GM12878 (cell line): ENCODE measurements at regions not wholly inside any gene's neighbourhood (a gene's known extent, or its start where the extent isn't known, plus 50 kb on each side); places are given as distances from the start of the nearest gene placed in this dataset.

Source experiments
- ATAC-seq: fragments of 200-7000 bp; cut with Tn5 transposase; 3 replicates; pipeline ENCODE4 v1.9.1; 2020; ENCODE audit warnings: mild to moderate bottlenecking, moderate library complexity
- BruUV-seq: library from RNA; stranded (reverse); fragments of 400-500 nt; replicated peaks from 2 replicates; lab custom pipeline; 2021; lab: Mats Ljungman, UMichigan
- CTCF ChIA-PET: fragments of 300-600 bp; sonication (Branson Sonifier 250); formaldehyde crosslinking; extraction: SDS; loops from one replicate; lab custom pipeline; 2021; ENCODE audit warnings: inconsistent platforms; lab: Yijun Ruan, JAX
- POLR2A ChIA-PET: fragments of 350-600 bp; formaldehyde crosslinking; extraction: SDS; loops from one replicate; lab custom pipeline; 2021; ENCODE audit warnings: inconsistent platforms; lab: Charles Lee
- RAD21 ChIA-PET: fragments of 300-600 bp; sonication (Branson Sonifier 250); formaldehyde crosslinking; loops from one replicate; lab custom pipeline; 2023; ENCODE audit warnings: antibody characterized with exemption; ENCODE audit not compliant: unreplicated experiment; lab: Charles Lee
- SMC1A ChIA-PET: fragments of 300-600 bp; sonication (Branson Sonifier 250); formaldehyde crosslinking; loops from one replicate; lab custom pipeline; 2023; ENCODE audit not compliant: unreplicated experiment, uncharacterized antibody; lab: Charles Lee
- DNase-seq: peaks from one replicate; pipeline ENCODE4 v3.0.0-alpha.2; 2011; ENCODE audit warnings: low read depth, low spot score
- FAIRE-seq: peaks from 3 replicates; lab custom pipeline; 2011; peaks lifted over from hg19 to GRCh38; lab: Jason Lieb, UNC
- H2AFZ ChIP-seq: 2 replicates; pipeline ENCODE4 v1.6.0; 2011; ENCODE audit warnings: low read depth, low read length, control low read depth; ENCODE audit not compliant: control insufficient read depth
- H3K27ac ChIP-seq: 2 replicates; pipeline ENCODE4 v1.5.1; 2011; ENCODE audit warnings: control low read depth; ENCODE audit not compliant: control insufficient read depth, insufficient read depth
- H3K27me3 ChIP-seq, 2 experiments: replicated peaks in 1 of 2; 2 replicates each; pipeline versions ENCODE4 v1.6.0 to v1.6.1; 2011; ENCODE audit warnings: low read length in 1 of 2; ENCODE audit not compliant: control insufficient read depth in 2 of 2, insufficient read depth in 2 of 2
- H3K36me3 ChIP-seq, 2 experiments: 2 replicates each; pipeline ENCODE4 v1.5.1; 2011; ENCODE audit warnings: low read length in 1 of 2; ENCODE audit not compliant: control insufficient read depth in 2 of 2, insufficient read depth in 2 of 2
- H3K4me1 ChIP-seq: 2 replicates; pipeline ENCODE4 v1.6.1; 2011; ENCODE audit warnings: mild to moderate bottlenecking, low read length, moderate library complexity, mixed read lengths; ENCODE audit not compliant: control insufficient read depth, insufficient read depth
- H3K4me2 ChIP-seq: 2 replicates; pipeline ENCODE4 v1.6.0; 2011; ENCODE audit warnings: control low read depth; ENCODE audit not compliant: control insufficient read depth, insufficient read depth
- H3K4me3 ChIP-seq: fragments of 200-600 bp; sonication (generic); 2 replicates; pipeline ENCODE4 v1.5.1; 2016
- H3K79me2 ChIP-seq: 2 replicates; pipeline ENCODE4 v1.6.0; 2011; ENCODE audit warnings: low read length; ENCODE audit not compliant: control insufficient read depth, insufficient read depth
- H3K9ac ChIP-seq: 2 replicates; pipeline ENCODE4 v1.8.0; 2011; ENCODE audit warnings: low read length, control low read depth, mixed read lengths; ENCODE audit not compliant: control insufficient read depth, insufficient read depth
- H3K9me3 ChIP-seq: replicated peaks from 3 replicates; pipeline ENCODE4 v1.5.1; 2011; ENCODE audit warnings: mild to moderate bottlenecking, low read length; ENCODE audit not compliant: control insufficient read depth, insufficient read depth
- H4K20me1 ChIP-seq: 2 replicates; pipeline ENCODE4 v1.6.0; 2011; ENCODE audit not compliant: control insufficient read depth, insufficient read depth
- BCL3 ChIP-seq: IDR thresholded peaks from 2 replicates; pipeline ENCODE4 v1.6.1; 2011; ENCODE audit warnings: borderline replicate concordance, low read depth, mild to moderate bottlenecking, moderate library complexity, low read length; ENCODE audit not compliant: insufficient read depth, poor library complexity, severe bottlenecking
- ELK1 ChIP-seq: IDR thresholded peaks from 2 replicates; pipeline ENCODE4 v1.6.1; 2012; ENCODE audit warnings: low read depth, low read length, improper control_type of control experiment
- PKNOX1 ChIP-seq: fragments of 450-650 bp; IDR thresholded peaks from 2 replicates; pipeline ENCODE4 v1.6.1; 2016; ENCODE audit warnings: mild to moderate bottlenecking
- RFX5 ChIP-seq: IDR thresholded peaks from 2 replicates; pipeline ENCODE4 v1.6.1; 2011; ENCODE audit warnings: low read depth, low read length, improper control_type of control experiment
- SIX5 ChIP-seq: IDR thresholded peaks from 2 replicates; pipeline ENCODE4 v1.6.1; 2011; ENCODE audit warnings: mild to moderate bottlenecking, low read depth, low read length, moderate library complexity; ENCODE audit not compliant: severe bottlenecking
- SMAD5 ChIP-seq: IDR thresholded peaks from 2 replicates; pipeline ENCODE4 v1.6.1; 2016; ENCODE audit warnings: antibody characterized with exemption, low read depth
- SREBF1 ChIP-seq: IDR thresholded peaks from 2 replicates; pipeline ENCODE4 v1.6.1; 2012; ENCODE audit warnings: mild to moderate bottlenecking, low read length
- STAT1 ChIP-seq: fragments of 450-650 bp; conservative IDR thresholded peaks from 2 replicates; pipeline ENCODE4 v1.6.1; 2014; ENCODE audit warnings: antibody characterized with exemption, mild to moderate bottlenecking
- TCF7 ChIP-seq: IDR thresholded peaks from 2 replicates; pipeline ENCODE4 v1.6.1; 2014; ENCODE audit warnings: antibody characterized with exemption, borderline replicate concordance
- ZNF384 ChIP-seq: IDR thresholded peaks from 2 replicates; pipeline ENCODE4 v1.6.1; 2012; ENCODE audit warnings: low read depth, mild to moderate bottlenecking, low read length, improper control_type of control experiment, borderline replicate concordance
- ZNF687 ChIP-seq: fragments of 450-650 bp; IDR thresholded peaks from 2 replicates; pipeline ENCODE4 v1.6.1; 2017; ENCODE audit warnings: mild to moderate bottlenecking, moderate library complexity
- WGBS: methylation state at CpG from one replicate; pipeline ENCODE4 v1.1.6; 2016; ENCODE audit warnings: low lambda C conversion rate; ENCODE audit not compliant: insufficient replicate concordance, insufficient coverage; ENCODE audit errors: missing lambda C conversion rate; 5-methylcytosine and 5-hydroxymethylcytosine counted together
- in situ Hi-C: fragments of 300-500 bp; cut with MboI; formaldehyde crosslinking; loops from 9 replicates; pipeline ENCODE4 v1.14.3; 2018; ENCODE audit warnings: mixed read lengths
- intact Hi-C: fragments of 100-400 bp; cut with micrococcal nuclease; formaldehyde crosslinking; loops from one replicate; pipeline ENCODE4 v1.14.2; 2022; ENCODE audit not compliant: unreplicated experiment

GRCh38 chr4:144578681-144579080, 67.3 kb upstream of the HHIP start:
- no peak for TF ChIP-seq ZNF384
- no peak for TF ChIP-seq ELK1
- TF ChIP-seq TCF7: no peak
- TF ChIP-seq SIX5: no peak
- TF ChIP-seq SMAD5: no peak
- TF ChIP-seq, all 136 proteins: peak for 0

GRCh38 chr4:144579411-144580030, 66.4 kb upstream of the HHIP start:
- Histone ChIP-seq H4K20me1 (no peaks in the 10 kb centered on the region), H2AFZ (no peak overlapping the region), H3K79me2 (no peaks in the 10 kb centered on the region), H3K9me3 (no peaks in the 10 kb centered on the region), H3K36me3 (no peaks in the 10 kb centered on the region), H3K27ac (no peak overlapping the region), H3K4me1 (no peaks in the 10 kb centered on the region), H3K4me3 (no peak overlapping the region), H3K27me3 (no peaks in the 10 kb centered on the region), H3K9ac (no peak overlapping the region), H3K4me2 (no peak overlapping the region)
- SMC1A ChIA-PET: no interaction called here
- ATAC-seq: no peak
- no peak for FAIRE-seq
- intact Hi-C loops: no loop called here
- POLR2A ChIA-PET: no interaction called here
- CTCF ChIA-PET: no interaction called here
- RAD21 ChIA-PET: no interaction called here
- no peak for DNase-seq
- BruUV-seq: no TSS peak
- in situ Hi-C loops: no loop called here
- TF ChIP-seq BCL3: no peak
- no peak for TF ChIP-seq SREBF1
- TF ChIP-seq RFX5: no peak
- TF ChIP-seq ZNF687: no peak
- no peak for TF ChIP-seq PKNOX1
- no peak for TF ChIP-seq STAT1
- TF ChIP-seq ZNF384: no peak

More at GRCh38 chr4:144578681-144579080, 67.3 kb upstream of the HHIP start:
- Histone ChIP-seq H3K9me3 (no peaks in the 10 kb centered on the region), H3K4me1 (no peaks in the 10 kb centered on the region), H3K4me2 (no peak overlapping the region), H3K27ac (no peak overlapping the region), H3K4me3 (no peak overlapping the region), H3K27me3 (no peaks in the 10 kb centered on the region), H4K20me1 (no peaks in the 10 kb centered on the region), H3K36me3 (no peaks in the 10 kb centered on the region), H3K9ac (no peak overlapping the region), H2AFZ (no peak overlapping the region), H3K79me2 (no peaks in the 10 kb centered on the region)
- BruUV-seq: no TSS peak
- in situ Hi-C loops (no loop called here), intact Hi-C loops (no loop called here)
- ChIA-PET SMC1A (no interaction called here), RAD21 (no interaction called here), POLR2A (no interaction called here), CTCF (no interaction called here)
- no peak for FAIRE-seq
- WGBS: 35% methylated on average over 4 of the region's 4 CpGs
- no peak for ATAC-seq
- DNase-seq: no peak
